Rectal smooth muscle tissue (tissue), 1 donor: ENCODE measurements at regions not wholly inside any gene's neighbourhood (a gene's known extent, or its start where the extent isn't known, plus 50 kb on each side); places are given as distances from the start of the nearest gene placed in this dataset.

ENCODE experiments used
- H3K27ac ChIP-seq: one replicate; pipeline ENCODE4 v1.7.0; 2013; ENCODE audit warnings: low read depth, low read length, inconsistent platforms
- H3K27me3 ChIP-seq: one replicate; pipeline ENCODE4 v1.7.0; 2013; ENCODE audit warnings: low read length; ENCODE audit not compliant: control insufficient read depth, insufficient read depth
- H3K36me3 ChIP-seq: one replicate; pipeline ENCODE4 v1.7.0; 2013; ENCODE audit warnings: low read length; ENCODE audit not compliant: control insufficient read depth, insufficient read depth
- H3K4me1 ChIP-seq: one replicate; pipeline ENCODE4 v1.7.0; 2013; ENCODE audit warnings: low read length; ENCODE audit not compliant: control insufficient read depth, insufficient read depth
- H3K4me3 ChIP-seq: one replicate; pipeline ENCODE4 v1.7.0; 2013; ENCODE audit warnings: low read length
- H3K9ac ChIP-seq: one replicate; pipeline ENCODE4 v1.7.0; 2013; ENCODE audit warnings: low read length

- Histone ChIP-seq H3K36me3 (no peaks in the 10 kb centered on the region), H3K27me3 (no peaks in the 10 kb centered on the region), H3K4me3 (no peak overlapping the region), H3K9ac (no peak overlapping the region), H3K27ac (no peak overlapping the region), H3K4me1 (peaks cover 36% of the 10 kb centered on the region)
Measured at GRCh38 chr2:42903821-42904575, 111.6 kb upstream of the HAAO start.

DNA sequence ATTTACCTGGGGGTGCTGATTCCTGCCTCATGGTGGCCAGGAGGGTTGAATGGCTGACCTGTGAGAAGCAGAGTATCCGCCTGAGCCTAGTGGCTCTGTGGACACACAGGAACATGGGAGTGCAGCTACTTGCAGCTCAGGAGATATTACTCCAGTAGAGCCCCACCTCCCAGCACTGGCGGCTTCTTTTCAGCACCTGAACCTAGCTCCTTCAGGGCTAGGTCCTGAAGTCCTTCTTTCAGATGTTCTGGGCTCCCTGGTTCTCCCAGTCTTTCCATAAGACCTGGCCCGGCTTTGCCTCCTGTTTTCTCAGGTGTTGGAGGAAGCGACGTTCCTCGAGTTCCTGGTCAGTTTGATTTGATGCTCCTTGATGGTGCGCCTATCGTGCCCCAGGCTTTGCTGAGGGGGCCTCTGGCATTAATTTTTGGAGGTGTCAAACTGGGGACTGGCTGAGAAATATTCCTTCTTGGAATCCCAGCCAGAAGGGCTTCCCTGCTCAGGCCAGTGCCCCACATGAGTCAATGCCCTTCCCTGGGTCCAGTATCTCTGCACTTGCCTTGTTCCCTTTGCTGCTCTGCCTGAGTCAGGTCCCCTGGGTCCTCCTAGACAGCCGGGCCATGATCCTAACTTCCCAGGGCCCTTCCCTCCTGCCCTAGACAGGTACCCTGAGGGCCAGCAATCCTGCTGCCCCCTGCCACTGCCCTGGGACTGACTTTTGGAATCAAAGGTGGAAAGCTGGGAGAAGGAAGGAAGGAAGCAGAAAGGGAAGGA is 110.7 kb upstream of the HAAO start:
- no peaks in the 10 kb centered on the region for H3K27me3 ChIP-seq
- no peak overlapping the region for H3K9ac ChIP-seq
- H3K36me3 ChIP-seq, result no peaks in the 10 kb centered on the region
- H3K4me1 ChIP-seq, result peaks cover 28% of the 10 kb centered on the region
- no peak overlapping the region for H3K4me3 ChIP-seq
- H3K27ac ChIP-seq, result no peak overlapping the region

DNA sequence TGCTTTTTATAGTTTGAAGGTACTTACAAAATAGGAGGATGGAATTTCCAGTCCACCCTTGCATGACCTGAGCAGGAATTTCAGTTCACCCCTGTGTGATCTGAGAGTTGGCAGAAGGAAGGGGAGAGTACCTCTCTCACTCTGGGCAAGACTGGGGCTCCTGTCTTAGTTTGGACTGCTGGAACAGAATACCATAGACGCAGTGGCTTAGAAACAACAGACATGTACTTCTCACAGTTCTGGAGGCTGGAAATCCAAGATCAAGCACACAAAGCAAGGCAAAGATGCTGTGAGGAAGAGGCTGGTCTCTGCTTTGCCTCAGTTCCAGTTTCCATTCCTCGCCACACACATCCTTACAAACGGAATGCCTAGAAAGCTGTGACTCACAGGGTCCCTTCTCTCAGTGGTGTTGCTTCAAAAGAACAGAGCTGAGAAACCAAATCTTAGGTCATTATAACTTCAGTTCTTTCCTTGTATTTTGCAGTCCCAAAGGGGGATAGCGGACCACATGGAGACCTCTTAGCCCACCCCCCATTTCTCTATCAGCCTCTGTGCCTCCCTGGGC is 108.8 kb upstream of the HAAO start:
- no peak overlapping the region for H3K27ac ChIP-seq
- no peaks in the 10 kb centered on the region for H3K27me3 ChIP-seq
- peaks cover 10% of the 10 kb centered on the region for H3K4me1 ChIP-seq
- H3K9ac ChIP-seq, result no peak overlapping the region
- H3K36me3 ChIP-seq, result no peaks in the 10 kb centered on the region
- no peak overlapping the region for H3K4me3 ChIP-seq

DNA sequence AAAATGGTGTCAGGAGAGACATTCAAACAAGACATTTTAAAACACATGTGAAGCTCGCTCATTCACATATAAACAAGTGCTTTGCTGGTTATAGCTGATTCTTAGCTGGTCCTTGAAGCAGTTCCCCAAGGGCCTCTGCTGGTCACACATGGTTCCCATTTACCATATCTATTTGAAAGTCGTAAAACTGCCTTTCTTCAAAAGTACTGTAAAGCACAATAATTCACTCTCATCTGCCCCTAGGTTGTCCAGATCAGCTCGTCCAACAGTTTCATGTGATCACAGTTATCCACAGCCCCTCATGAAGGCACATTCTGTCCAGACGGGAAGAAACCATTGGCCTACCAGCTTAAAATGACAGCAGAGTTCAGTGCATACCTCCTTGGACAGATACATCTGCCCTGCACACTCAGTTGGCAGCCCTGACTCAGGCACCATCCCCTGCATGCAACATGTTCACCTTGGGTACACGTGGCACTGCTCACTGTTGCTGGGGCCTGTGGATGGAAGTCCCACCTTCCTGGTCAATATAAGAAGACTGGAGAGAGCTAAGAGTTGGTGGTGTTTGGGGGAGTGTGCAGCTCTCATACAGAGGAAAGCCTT is 108.0 kb upstream of the HAAO start:
- Histone ChIP-seq H3K27ac (no peak overlapping the region), H3K9ac (no peak overlapping the region), H3K4me3 (no peak overlapping the region), H3K36me3 (no peaks in the 10 kb centered on the region), H3K4me1 (peaks cover 3% of the 10 kb centered on the region), H3K27me3 (no peaks in the 10 kb centered on the region)

GRCh38 chr2:42897358-42897757 is 105.0 kb upstream of the HAAO start:
- H3K27ac ChIP-seq, result no peak overlapping the region
- no peak overlapping the region for H3K4me3 ChIP-seq
- H3K36me3 ChIP-seq, result no peaks in the 10 kb centered on the region
- no peaks in the 10 kb centered on the region for H3K27me3 ChIP-seq
- H3K4me1 ChIP-seq, result no peaks in the 10 kb centered on the region
- no peak overlapping the region for H3K9ac ChIP-seq

GRCh38 chr2:42895791-42896135 is 103.4 kb upstream of the HAAO start:
- Histone ChIP-seq H3K4me1 (no peaks in the 10 kb centered on the region), H3K36me3 (no peaks in the 10 kb centered on the region), H3K4me3 (no peak overlapping the region), H3K27me3 (no peaks in the 10 kb centered on the region), H3K27ac (no peak overlapping the region), H3K9ac (no peak overlapping the region)

- Histone ChIP-seq H3K36me3 (no peaks in the 10 kb centered on the region), H3K27me3 (no peaks in the 10 kb centered on the region), H3K27ac (no peak overlapping the region), H3K4me1 (no peaks in the 10 kb centered on the region), H3K4me3 (no peak overlapping the region), H3K9ac (no peak overlapping the region)
Measured at GRCh38 chr2:42895134-42895790, 102.9 kb upstream of the HAAO start.

DNA sequence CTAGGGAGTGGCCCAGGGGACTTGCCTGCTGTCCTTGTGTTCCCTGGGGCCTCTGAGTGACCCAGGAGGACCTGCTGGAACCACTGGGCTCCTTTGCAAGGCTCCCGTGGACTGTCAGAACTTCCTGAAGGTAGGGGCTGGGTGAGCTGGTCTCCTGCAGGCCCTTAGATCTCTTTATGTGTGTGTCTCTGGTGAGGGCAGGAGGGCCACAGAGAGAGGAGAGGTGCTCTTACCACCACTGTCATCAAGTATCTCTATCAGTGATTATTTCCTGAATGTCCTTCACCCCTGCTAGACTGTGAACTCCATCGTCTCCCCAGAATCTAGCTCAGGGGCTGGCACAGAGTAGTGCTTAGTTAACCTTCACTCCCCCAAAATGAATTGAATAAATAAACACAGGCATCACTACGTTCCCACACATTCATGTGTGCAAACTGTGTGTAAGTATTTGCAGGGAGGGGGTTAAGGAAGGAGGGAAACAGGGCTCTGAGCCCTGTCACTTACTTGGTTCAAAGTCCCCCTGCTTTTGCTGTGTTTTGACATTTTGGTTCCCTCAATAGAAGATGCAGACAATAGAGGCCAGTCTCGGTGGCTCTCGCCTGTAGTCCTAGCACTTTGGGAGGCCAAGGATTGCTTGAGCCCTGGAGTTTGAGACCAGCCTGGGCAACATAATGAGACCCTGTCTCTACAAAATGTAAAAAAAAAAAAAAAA is 100.8 kb upstream of the HAAO start:
- Histone ChIP-seq H3K27me3 (no peaks in the 10 kb centered on the region), H3K27ac (no peak overlapping the region), H3K36me3 (no peaks in the 10 kb centered on the region), H3K4me3 (no peak overlapping the region), H3K9ac (no peak overlapping the region), H3K4me1 (no peaks in the 10 kb centered on the region)

GRCh38 chr2:42890791-42891355 is 98.5 kb upstream of the HAAO start:
- no peaks in the 10 kb centered on the region for H3K27me3 ChIP-seq
- no peak overlapping the region for H3K9ac ChIP-seq
- no peak overlapping the region for H3K4me3 ChIP-seq
- no peak overlapping the region for H3K27ac ChIP-seq
- H3K36me3 ChIP-seq, result no peaks in the 10 kb centered on the region
- no peaks in the 10 kb centered on the region for H3K4me1 ChIP-seq

DNA sequence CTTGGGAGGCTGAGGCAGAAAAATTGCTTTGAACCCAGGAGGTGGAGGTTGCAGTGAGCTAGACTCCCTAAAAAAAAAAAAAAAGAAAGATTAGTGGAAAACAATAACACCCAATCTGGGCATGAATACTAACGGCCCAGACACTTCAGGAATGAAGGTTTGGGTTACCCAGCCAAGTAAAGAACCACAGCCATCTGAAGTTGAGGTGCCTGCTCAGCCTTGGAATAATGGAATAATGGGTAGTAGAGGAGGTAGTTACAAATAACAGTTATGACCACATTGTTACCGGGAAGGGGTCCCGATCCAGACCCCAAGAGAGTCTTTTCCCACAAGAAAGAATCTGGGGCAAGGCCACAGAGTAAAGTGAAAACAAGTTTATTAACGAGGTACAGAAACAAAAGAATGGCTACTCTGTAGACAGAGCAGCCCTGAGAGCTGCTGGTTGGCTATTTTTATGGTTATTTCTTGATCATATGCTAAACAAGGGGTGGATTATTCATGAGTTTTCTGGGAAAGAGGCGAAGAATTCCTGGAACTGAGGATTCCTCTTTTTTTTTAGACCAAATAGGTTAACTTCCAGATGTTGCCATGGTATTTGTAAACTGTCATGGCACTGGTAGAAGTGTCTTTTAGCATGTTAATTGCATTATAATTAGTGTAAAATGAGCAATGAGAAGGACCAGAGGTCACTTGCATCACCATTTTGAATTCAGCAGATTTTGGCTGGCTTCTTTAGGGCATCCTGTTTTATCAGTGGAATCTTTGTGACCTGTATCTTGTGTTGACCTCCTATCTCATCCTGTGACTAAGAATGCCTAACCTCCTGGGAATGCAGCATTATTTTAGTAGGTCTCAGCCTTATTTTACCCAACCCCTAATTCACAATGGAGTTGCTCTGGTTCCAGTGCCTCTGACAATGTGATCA is 96.2 kb upstream of the HAAO start:
- Histone ChIP-seq H3K36me3 (no peaks in the 10 kb centered on the region), H3K4me3 (no peak overlapping the region), H3K27me3 (no peaks in the 10 kb centered on the region), H3K4me1 (no peaks in the 10 kb centered on the region), H3K9ac (no peak overlapping the region), H3K27ac (no peak overlapping the region)

DNA sequence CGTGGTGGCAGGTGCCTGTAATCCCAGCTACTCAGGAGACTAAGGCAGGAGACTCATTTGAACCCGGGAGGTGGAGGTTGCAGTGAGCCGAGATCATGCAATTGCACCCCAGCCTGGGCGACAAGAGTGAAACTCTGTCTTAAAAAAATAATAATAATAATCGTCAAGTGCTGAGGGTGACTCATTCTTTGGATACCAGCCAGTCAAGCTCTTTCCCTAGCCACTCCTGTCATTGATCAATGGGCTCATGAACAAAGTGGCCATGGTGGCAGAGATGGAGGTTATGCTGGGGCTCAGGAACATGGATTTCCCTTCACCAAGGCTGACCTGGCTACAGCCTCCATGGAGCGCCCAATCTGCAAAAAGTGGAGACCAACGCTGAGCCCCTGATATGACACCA is 94.5 kb upstream of the HAAO start:
- Histone ChIP-seq H3K4me1 (no peaks in the 10 kb centered on the region), H3K9ac (no peak overlapping the region), H3K36me3 (no peaks in the 10 kb centered on the region), H3K4me3 (no peak overlapping the region), H3K27ac (no peak overlapping the region), H3K27me3 (no peaks in the 10 kb centered on the region)
